HEK293T (cell line): ENCODE measurements at regions not wholly inside any gene's neighbourhood (a gene's known extent, or its start where the extent isn't known, plus 50 kb on each side); places are given as distances from the start of the nearest gene placed in this dataset.

Experiments
- CTCF ChIA-PET: fragments of 350-600 bp; formaldehyde crosslinking; extraction: SDS; loops from one replicate; lab custom pipeline; 2021; ENCODE audit warnings: antibody characterized with exemption, inconsistent platforms; lab: Yijun Ruan, JAX
- POLR2A ChIA-PET: fragments of 350-600 bp; formaldehyde crosslinking; extraction: SDS; loops from one replicate; lab custom pipeline; 2020; ENCODE audit warnings: antibody characterized with exemption, inconsistent platforms; lab: Yijun Ruan, JAX
- DNase-seq: peaks from one replicate; pipeline ENCODE4 v3.0.0; 2012; ENCODE audit warnings: mixed read lengths; ENCODE audit errors: extremely low spot score
- ARNT ChIP-seq: fragments of 450-650 bp; IDR thresholded peaks from 2 replicates; pipeline ENCODE4 v1.6.1; 2017; ENCODE audit warnings: mild to moderate bottlenecking
- BHLHE40 ChIP-seq: fragments of 450-650 bp; IDR thresholded peaks from 2 replicates; pipeline ENCODE4 v1.6.1; 2016; ENCODE audit warnings: mild to moderate bottlenecking, moderate library complexity, borderline replicate concordance
- CTBP1 ChIP-seq: fragments of 450-650 bp; IDR thresholded peaks from 2 replicates; pipeline ENCODE4 v1.6.1; 2016; ENCODE audit warnings: borderline replicate concordance
- ELF4 ChIP-seq: fragments of 450-650 bp; IDR thresholded peaks from 2 replicates; pipeline ENCODE4 v1.6.1; 2017; ENCODE audit warnings: antibody characterized with exemption
- FOXA1 ChIP-seq: fragments of 450-650 bp; IDR thresholded peaks from 2 replicates; pipeline ENCODE4 v1.6.1; 2016; ENCODE audit warnings: mild to moderate bottlenecking
- FOXK2 ChIP-seq: fragments of 450-650 bp; IDR thresholded peaks from 2 replicates; pipeline ENCODE4 v1.6.1; 2016; ENCODE audit warnings: mild to moderate bottlenecking
- FOXM1 ChIP-seq: fragments of 450-650 bp; IDR thresholded peaks from 2 replicates; pipeline ENCODE4 v1.6.1; 2017; ENCODE audit warnings: mild to moderate bottlenecking, borderline replicate concordance
- HDGF ChIP-seq: fragments of 450-650 bp; IDR thresholded peaks from 2 replicates; pipeline ENCODE4 v1.6.1; 2017; ENCODE audit warnings: antibody characterized with exemption, borderline replicate concordance
- L3MBTL2 ChIP-seq: fragments of 450-650 bp; conservative IDR thresholded peaks from 2 replicates; pipeline ENCODE4 v1.6.1; 2016; ENCODE audit warnings: mild to moderate bottlenecking
- LEF1 ChIP-seq: fragments of 450-650 bp; IDR thresholded peaks from 2 replicates; pipeline ENCODE4 v1.6.1; 2017; ENCODE audit warnings: mild to moderate bottlenecking, borderline replicate concordance
- NFRKB ChIP-seq: fragments of 450-650 bp; IDR thresholded peaks from 2 replicates; pipeline ENCODE4 v1.6.1; 2016; ENCODE audit warnings: mild to moderate bottlenecking, moderate library complexity
- SP1 ChIP-seq: fragments of 450-650 bp; IDR thresholded peaks from 2 replicates; pipeline ENCODE4 v1.6.1; 2017
- SUZ12 ChIP-seq: fragments of 450-650 bp; IDR thresholded peaks from 2 replicates; pipeline ENCODE4 v1.6.1; 2016; ENCODE audit warnings: mild to moderate bottlenecking
- TARDBP ChIP-seq: fragments of 450-650 bp; IDR thresholded peaks from 2 replicates; pipeline ENCODE4 v1.6.1; 2016
- ZNF384 ChIP-seq: fragments of 450-650 bp; IDR thresholded peaks from 2 replicates; pipeline ENCODE4 v1.6.1; 2016
- TF ChIP-seq, protein P1 (sequence below): fragments of 450-650 bp; IDR thresholded peaks from 2 replicates; pipeline ENCODE4 v1.6.1; 2016

GRCh38 chr16:8469102-8469778, 121.1 kb downstream of the TMEM114 start:
- TF ChIP-seq SP1 (no peak), FOXM1 (no peak), FOXK2 (no peak), BHLHE40 (no peak), SUZ12 (no peak), L3MBTL2 (no peak), TARDBP (no peak), CTBP1 (no peak)
- CTCF ChIA-PET: no interaction called here
- POLR2A ChIA-PET: no interaction called here
- DNase-seq: no peak

GRCh38 chr16:8464979-8465378, 125.3 kb downstream of the TMEM114 start:
- TF ChIP-seq LEF1: no peak
- no peak for TF ChIP-seq FOXK2
- no peak for TF ChIP-seq ARNT
- no peak for TF ChIP-seq HDGF
- no peak for TF ChIP-seq SP1
- no peak for TF ChIP-seq CTBP1
- TF ChIP-seq ZNF384: no peak
- TF ChIP-seq, protein P1, sequence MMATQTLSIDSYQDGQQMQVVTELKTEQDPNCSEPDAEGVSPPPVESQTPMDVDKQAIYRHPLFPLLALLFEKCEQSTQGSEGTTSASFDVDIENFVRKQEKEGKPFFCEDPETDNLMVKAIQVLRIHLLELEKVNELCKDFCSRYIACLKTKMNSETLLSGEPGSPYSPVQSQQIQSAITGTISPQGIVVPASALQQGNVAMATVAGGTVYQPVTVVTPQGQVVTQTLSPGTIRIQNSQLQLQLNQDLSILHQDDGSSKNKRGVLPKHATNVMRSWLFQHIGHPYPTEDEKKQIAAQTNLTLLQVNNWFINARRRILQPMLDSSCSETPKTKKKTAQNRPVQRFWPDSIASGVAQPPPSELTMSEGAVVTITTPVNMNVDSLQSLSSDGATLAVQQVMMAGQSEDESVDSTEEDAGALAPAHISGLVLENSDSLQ: no peak
- TF ChIP-seq NFRKB: no peak
- no peak for TF ChIP-seq ELF4
- no peak for TF ChIP-seq TARDBP
- TF ChIP-seq FOXM1: no peak
- no peak for TF ChIP-seq BHLHE40
- TF ChIP-seq SUZ12: no peak
- POLR2A ChIA-PET: no interaction called here
- no peak for DNase-seq
- CTCF ChIA-PET: interaction anchor here (0.6 kb wide), 1 partner anchor 13 kb away, joined by 4 read pairs; no protein-coding TSS in a partner anchor

GRCh38 chr16:8459085-8459733, 131.1 kb downstream of the TMEM114 start:
- no peak for TF ChIP-seq SP1
- no peak for TF ChIP-seq LEF1
- TF ChIP-seq ARNT: no peak
- no peak for TF ChIP-seq TARDBP
- no peak for TF ChIP-seq CTBP1
- TF ChIP-seq SUZ12: no peak
- no peak for TF ChIP-seq BHLHE40
- TF ChIP-seq HDGF: no peak
- no peak for TF ChIP-seq FOXM1
- POLR2A ChIA-PET: no interaction called here
- CTCF ChIA-PET: no interaction called here
- no peak for DNase-seq

- POLR2A ChIA-PET: no interaction called here
- DNase-seq: no peak
- TF ChIP-seq LEF1 (no peak), SP1 (no peak), SUZ12 (no peak), FOXA1 (no peak), L3MBTL2 (no peak), ARNT (no peak), HDGF (no peak), BHLHE40 (no peak), CTBP1 (no peak), FOXK2 (no peak), NFRKB (no peak), ELF4 (no peak), FOXM1 (no peak), ZNF384 (no peak)
- TF ChIP-seq, protein P1: no peak
- CTCF ChIA-PET: no interaction called here
Observed at GRCh38 chr16:8458481-8459046, 131.7 kb downstream of the TMEM114 start.

- TF ChIP-seq CTBP1: no peak
- no peak for TF ChIP-seq ARNT
- no peak for TF ChIP-seq SUZ12
- no peak for TF ChIP-seq ELF4
- TF ChIP-seq FOXA1: no peak
- no peak for TF ChIP-seq BHLHE40
- no peak for TF ChIP-seq NFRKB
- no peak for TF ChIP-seq ZNF384
- TF ChIP-seq L3MBTL2: no peak
- TF ChIP-seq, protein P1: no peak
- TF ChIP-seq LEF1: no peak
- TF ChIP-seq FOXK2: no peak
- TF ChIP-seq SP1: no peak
- no peak for DNase-seq
- ChIA-PET CTCF (no interaction called here), POLR2A (no interaction called here)
Observed at GRCh38 chr16:8453359-8453758, 137.0 kb downstream of the TMEM114 start.
